Endothelial cell of umbilical vein (primary cell): ENCODE measurements at regions not wholly inside any gene's neighbourhood (a gene's known extent, or its start where the extent isn't known, plus 50 kb on each side); places are given as distances from the start of the nearest gene placed in this dataset.

Experiments
- BruUV-seq: library from RNA; stranded (reverse); fragments of 400-500 nt; replicated peaks from 2 replicates; lab custom pipeline; 2021; lab: Mats Ljungman, UMichigan
- CTCF ChIA-PET: fragments of 300-600, 350-600 bp; sonication (Branson Sonifier 250); formaldehyde crosslinking; loops from one replicate; lab custom pipeline; 2021; ENCODE audit warnings: antibody characterized with exemption, inconsistent platforms; lab: Charles Lee
- POLR2A ChIA-PET: fragments of 300-600, 350-600 bp; sonication (Branson Sonifier 250); formaldehyde crosslinking; loops from one replicate; lab custom pipeline; 2021; ENCODE audit warnings: antibody characterized with exemption, inconsistent platforms; lab: Charles Lee
- DNase-seq: peaks from one replicate; pipeline ENCODE4 v3.0.0-alpha.2; 2011; ENCODE audit warnings: low read depth, low spot score
- FAIRE-seq: peaks from 2 replicates; lab custom pipeline; 2011; peaks lifted over from hg19 to GRCh38; lab: Jason Lieb, UNC
- H2AFZ ChIP-seq: 2 replicates; pipeline ENCODE4 v1.6.0; 2012; ENCODE audit warnings: low read depth, low read length, control low read depth, inconsistent platforms
- H3K27ac ChIP-seq: 2 replicates; pipeline ENCODE4 v1.5.1; 2011; ENCODE audit warnings: low read depth, mild to moderate bottlenecking, control low read depth, low read length, moderate library complexity; ENCODE audit not compliant: insufficient read depth
- H3K27me3 ChIP-seq, 2 experiments: 2 replicates each; pipeline versions ENCODE4 v1.6.0 to v1.6.1; 2011; ENCODE audit warnings: low read length in 2 of 2, mixed read lengths in 1 of 2; ENCODE audit not compliant: control insufficient read depth in 2 of 2, insufficient read depth in 2 of 2
- H3K36me3 ChIP-seq, 2 experiments: 2 replicates in 1 of 2; 3 replicates in 1 of 2; pipeline ENCODE4 v1.5.1; 2011; ENCODE audit warnings: low read length in 2 of 2, mild to moderate bottlenecking in 1 of 2, moderate library complexity in 1 of 2; ENCODE audit not compliant: control insufficient read depth in 2 of 2, insufficient read depth in 2 of 2; ENCODE audit errors: extremely low read depth in 1 of 2
- H3K4me1 ChIP-seq: 3 replicates; pipeline ENCODE4 v1.5.1; 2011; ENCODE audit warnings: mild to moderate bottlenecking, low read length; ENCODE audit not compliant: control insufficient read depth, insufficient read depth; ENCODE audit errors: extremely low read depth
- H3K4me2 ChIP-seq: 2 replicates; pipeline ENCODE4 v1.6.1; 2011; ENCODE audit warnings: low read length, control low read depth, mixed read lengths; ENCODE audit not compliant: insufficient read depth
- H3K4me3 ChIP-seq, 3 experiments: fragments of 200-600 bp in 1 of 3; sonication (generic), shearing (Covaris generic) in 1 of 3; replicated peaks in 1 of 3; 2 replicates each; pipeline ENCODE4 v1.5.1; 2011 to 2016; ENCODE audit warnings: control low read depth in 3 of 3, low read length in 3 of 3, mild to moderate bottlenecking in 2 of 3, inconsistent platforms in 1 of 3, low read depth in 1 of 3, moderate library complexity in 1 of 3; ENCODE audit not compliant: insufficient read depth in 1 of 3
- H3K79me2 ChIP-seq: 2 replicates; pipeline ENCODE4 v1.6.0; 2012; ENCODE audit warnings: low read length, inconsistent platforms; ENCODE audit not compliant: control insufficient read depth, insufficient read depth
- H3K9ac ChIP-seq: replicated peaks from 2 replicates; pipeline ENCODE3; 2011; ENCODE audit warnings: low read length, control low read depth; ENCODE audit not compliant: insufficient read depth; ENCODE audit errors: extremely low read depth
- H3K9me1 ChIP-seq: replicated peaks from 3 replicates; pipeline ENCODE4 v1.6.0; 2011; ENCODE audit warnings: mild to moderate bottlenecking, low read length; ENCODE audit not compliant: control insufficient read depth, insufficient read depth; ENCODE audit errors: extremely low read depth
- H3K9me3 ChIP-seq: replicated peaks from 2 replicates; pipeline ENCODE4 v1.5.1; 2012; ENCODE audit warnings: low read length, inconsistent platforms; ENCODE audit not compliant: control insufficient read depth, insufficient read depth
- H4K20me1 ChIP-seq: replicated peaks from 2 replicates; pipeline ENCODE3; 2011; ENCODE audit warnings: mild to moderate bottlenecking, low read length; ENCODE audit not compliant: control insufficient read depth, insufficient read depth; ENCODE audit errors: extremely low read depth
- CTCF ChIP-seq, 2 donors: IDR thresholded peaks; 1 replicate in 1 of 2; 2 replicates in 1 of 2; pipeline ENCODE4 v1.5.1; 2011; ENCODE audit warnings: low read length in 2 of 2, mild to moderate bottlenecking in 2 of 2, moderate library complexity in 2 of 2, control low read depth in 1 of 2, inconsistent platforms in 1 of 2, low read depth in 1 of 2; ENCODE audit not compliant: insufficient read depth in 1 of 2; ENCODE audit errors: extremely low read depth in 1 of 2
- EZH2 ChIP-seq: IDR thresholded peaks from 2 replicates; pipeline ENCODE4 v1.6.1; 2012; ENCODE audit warnings: borderline replicate concordance, low read depth, mild to moderate bottlenecking, moderate library complexity, low read length, inconsistent platforms; ENCODE audit not compliant: severe bottlenecking
- FOS ChIP-seq: IDR thresholded peaks from 2 replicates; pipeline ENCODE4 v1.6.1; 2011; ENCODE audit warnings: mild to moderate bottlenecking, low read length, moderate library complexity, borderline replicate concordance; ENCODE audit not compliant: insufficient read depth
- GATA2 ChIP-seq: IDR thresholded peaks from 2 replicates; pipeline ENCODE4 v1.7.0; 2011; ENCODE audit warnings: low read depth, mild to moderate bottlenecking, moderate library complexity, mixed read lengths, low read length; ENCODE audit not compliant: insufficient read length, insufficient read depth
- JUN ChIP-seq: IDR thresholded peaks from 2 replicates; pipeline ENCODE4 v1.6.1; 2011; ENCODE audit warnings: borderline replicate concordance, low read depth; ENCODE audit not compliant: insufficient read length, insufficient read depth
- MAX ChIP-seq: IDR thresholded peaks from 2 replicates; pipeline ENCODE4 v1.6.1; 2011; ENCODE audit not compliant: insufficient read depth, insufficient read length
- MYC ChIP-seq: IDR thresholded peaks from one replicate; pipeline ENCODE4 v1.6.1; 2011; ENCODE audit warnings: mild to moderate bottlenecking, low read depth, low read length
- POLR2A ChIP-seq: IDR thresholded peaks from 2 replicates; pipeline ENCODE4 v1.6.1; 2012; ENCODE audit warnings: low read depth, mild to moderate bottlenecking, control low read depth, low read length
- POLR2AphosphoS5 ChIP-seq: IDR thresholded peaks from 2 replicates; pipeline ENCODE4 v1.6.1; 2012; ENCODE audit warnings: low read depth, mild to moderate bottlenecking, control low read depth, low read length, moderate library complexity; ENCODE audit not compliant: insufficient read depth
- dilution Hi-C: fragments of 300-500 bp; cut with MboI; formaldehyde crosslinking; loops from one replicate; pipeline ENCODE4 v1.15.0; 2019; ENCODE audit warnings: low sequenced_read_pairs; ENCODE audit not compliant: extremely low pct_ligation_motif_present
- intact Hi-C: fragments of 100-400 bp; cut with micrococcal nuclease; formaldehyde crosslinking; loops from one replicate; pipeline ENCODE4 v1.10.0; 2022

GRCh38 chr18:11467611-11468010 is 141.8 kb upstream of the SLC35G4 start:
- DNase-seq, result no peak
- FAIRE-seq, result no peak
- H3K9me1 ChIP-seq, result no peaks in the 10 kb centered on the region
- no peaks in the 10 kb centered on the region for H3K79me2 ChIP-seq
- H3K4me2 ChIP-seq, result no peak overlapping the region
- no peak overlapping the region for H3K27ac ChIP-seq
- H2AFZ ChIP-seq, result no peak overlapping the region
- H3K9me3 ChIP-seq, result no peaks in the 10 kb centered on the region
- CTCF ChIA-PET, result no interaction called here
- no peaks in the 10 kb centered on the region for H4K20me1 ChIP-seq
- no peaks in the 10 kb centered on the region for H3K4me1 ChIP-seq
- no peak for TF ChIP-seq JUN
- no peak for TF ChIP-seq CTCF (IDR thresholded peaks at IDR 0.05; ENCODE audit: extremely low read depth in 1 of 2, insufficient read depth in 1 of 2, low read depth in 1 of 2, low read length in 2 of 2)
- no peak for TF ChIP-seq EZH2
- TF ChIP-seq POLR2A, result no peak
- H3K27me3 ChIP-seq, result no peaks in the 10 kb centered on the region
- no peaks in the 10 kb centered on the region for H3K36me3 ChIP-seq
- no peak overlapping the region for H3K9ac ChIP-seq
- no peak overlapping the region for H3K4me3 ChIP-seq
- POLR2A ChIA-PET, result no interaction called here
- dilution Hi-C loops, result no loop called here
- intact Hi-C loops, result no loop called here
- BruUV-seq, result no TSS peak

GRCh38 chr18:11464129-11464528 is 145.3 kb upstream of the SLC35G4 start:
- no peak for FAIRE-seq

More at GRCh38 chr18:11464129-11464528, 145.3 kb upstream of the SLC35G4 start:
- Histone ChIP-seq H3K4me3 (no peak overlapping the region), H3K9me3 (no peaks in the 10 kb centered on the region), H3K27me3 (no peaks in the 10 kb centered on the region), H3K9ac (no peak overlapping the region), H3K9me1 (no peaks in the 10 kb centered on the region), H3K4me1 (no peaks in the 10 kb centered on the region), H2AFZ (no peak overlapping the region), H3K79me2 (no peaks in the 10 kb centered on the region), H3K36me3 (no peaks in the 10 kb centered on the region), H4K20me1 (no peaks in the 10 kb centered on the region), H3K4me2 (no peak overlapping the region), H3K27ac (no peak overlapping the region)
- POLR2A ChIA-PET, result no interaction called here
- CTCF ChIA-PET, result interaction anchor here (1.0 to 1.7 kb wide), 2 partner anchors 54 to 89 kb away, joined by 3 to 8 read pairs; no protein-coding TSS in a partner anchor
- TF ChIP-seq MYC (no peak), POLR2A (no peak), GATA2 (no peak), POLR2AphosphoS5 (no peak), CTCF (IDR thresholded peaks at IDR 0.05; ENCODE audit: extremely low read depth in 1 of 2, insufficient read depth in 1 of 2, low read depth in 1 of 2, low read length in 2 of 2) (no peak), MAX (no peak), FOS (no peak), JUN (no peak), EZH2 (no peak)
- dilution Hi-C loops (no loop called here), intact Hi-C loops (no loop called here)
- no TSS peak for BruUV-seq
- no peak for DNase-seq
